ENCODE measurements at regions not wholly inside any gene's neighbourhood (a gene's known extent, or its start where the extent isn't known, plus 50 kb on each side); places are given as distances from the start of the nearest gene placed in this dataset.

- no TSS peak for BruUV-seq (replicated peaks)
- intact Hi-C loops (cut with micrococcal nuclease) (no loop called here), dilution Hi-C loops (cut with MboI; ENCODE audit: extremely low pct_ligation_motif_present, low sequenced_read_pairs) (no loop called here)
- TF ChIP-seq POLR2A (IDR thresholded peaks at IDR 0.05; ENCODE audit: low read depth, low read length): no peak
- no peak for TF ChIP-seq POLR2AphosphoS5 (IDR thresholded peaks at IDR 0.05; ENCODE audit: insufficient read depth, low read depth, low read length)
- TF ChIP-seq MAX (IDR thresholded peaks at IDR 0.05; ENCODE audit: insufficient read depth, insufficient read length): no peak
- no peak for TF ChIP-seq EZH2 (IDR thresholded peaks at IDR 0.05; ENCODE audit: borderline replicate concordance, low read depth, low read length, severe bottlenecking)
- TF ChIP-seq GATA2 (IDR thresholded peaks at IDR 0.05; ENCODE audit: insufficient read depth, insufficient read length, low read depth, low read length): no peak
- TF ChIP-seq FOS (IDR thresholded peaks at IDR 0.05; ENCODE audit: borderline replicate concordance, insufficient read depth, low read length): no peak
- TF ChIP-seq CTCF (IDR thresholded peaks at IDR 0.05; ENCODE audit: extremely low read depth in 1 of 2, insufficient read depth in 1 of 2, low read depth in 1 of 2, low read length in 2 of 2): no peak
- no peak for TF ChIP-seq JUN (IDR thresholded peaks at IDR 0.05; ENCODE audit: borderline replicate concordance, insufficient read depth, insufficient read length, low read depth)
- TF ChIP-seq MYC (IDR thresholded peaks at IDR 0.05; ENCODE audit: low read depth, low read length): no peak
- FAIRE-seq (no peak), DNase-seq (ENCODE audit: low read depth, low spot score) (no peak)
- Histone ChIP-seq H2AFZ (ENCODE audit: low read depth, low read length) (no peak overlapping the region), H3K27me3 (ENCODE audit: control insufficient read depth in 2 of 2, insufficient read depth in 2 of 2, low read length in 2 of 2) (no peaks in the 10 kb centered on the region), H3K36me3 (ENCODE audit: control insufficient read depth in 2 of 2, extremely low read depth in 1 of 2, insufficient read depth in 2 of 2, low read length in 2 of 2) (no peaks in the 10 kb centered on the region), H3K9me1 (replicated peaks; ENCODE audit: control insufficient read depth, extremely low read depth, insufficient read depth, low read length) (no peaks in the 10 kb centered on the region), H3K79me2 (ENCODE audit: control insufficient read depth, insufficient read depth, low read length) (no peaks in the 10 kb centered on the region), H3K4me2 (ENCODE audit: insufficient read depth, low read length) (no peak overlapping the region), H3K27ac (ENCODE audit: insufficient read depth, low read depth, low read length) (no peak overlapping the region), H3K9me3 (replicated peaks; ENCODE audit: control insufficient read depth, insufficient read depth, low read length) (no peaks in the 10 kb centered on the region), H4K20me1 (replicated peaks; ENCODE audit: control insufficient read depth, extremely low read depth, insufficient read depth, low read length) (no peaks in the 10 kb centered on the region), H3K4me1 (ENCODE audit: control insufficient read depth, extremely low read depth, insufficient read depth, low read length) (no peaks in the 10 kb centered on the region), H3K9ac (replicated peaks; ENCODE audit: extremely low read depth, insufficient read depth, low read length) (no peak overlapping the region), H3K4me3 (replicated peaks in 1 of 3; ENCODE audit: insufficient read depth in 1 of 3, low read depth in 1 of 3, low read length in 3 of 3) (no peak overlapping the region)
- POLR2A ChIA-PET: no interaction called here
- CTCF ChIA-PET: interaction anchor here (1.1 kb wide), 1 partner anchor 410 kb away, joined by 3 read pairs; no protein-coding TSS in a partner anchor
These were observed 964.9 kb downstream of the MAT2B start for GRCh38 chr5:164470312-164470711.

All from endothelial cell of umbilical vein (primary cell).